GM19035 (cell line): ENCODE measurements at regions not wholly inside any gene's neighbourhood (a gene's known extent, or its start where the extent isn't known, plus 50 kb on each side); places are given as distances from the start of the nearest gene placed in this dataset.

Experiments used
- ATAC-seq: cut with Tn5 transposase; IDR thresholded peaks from one replicate; pipeline ENCODE4 v1.9.1; 2021; ENCODE audit not compliant: unreplicated experiment

DNA sequence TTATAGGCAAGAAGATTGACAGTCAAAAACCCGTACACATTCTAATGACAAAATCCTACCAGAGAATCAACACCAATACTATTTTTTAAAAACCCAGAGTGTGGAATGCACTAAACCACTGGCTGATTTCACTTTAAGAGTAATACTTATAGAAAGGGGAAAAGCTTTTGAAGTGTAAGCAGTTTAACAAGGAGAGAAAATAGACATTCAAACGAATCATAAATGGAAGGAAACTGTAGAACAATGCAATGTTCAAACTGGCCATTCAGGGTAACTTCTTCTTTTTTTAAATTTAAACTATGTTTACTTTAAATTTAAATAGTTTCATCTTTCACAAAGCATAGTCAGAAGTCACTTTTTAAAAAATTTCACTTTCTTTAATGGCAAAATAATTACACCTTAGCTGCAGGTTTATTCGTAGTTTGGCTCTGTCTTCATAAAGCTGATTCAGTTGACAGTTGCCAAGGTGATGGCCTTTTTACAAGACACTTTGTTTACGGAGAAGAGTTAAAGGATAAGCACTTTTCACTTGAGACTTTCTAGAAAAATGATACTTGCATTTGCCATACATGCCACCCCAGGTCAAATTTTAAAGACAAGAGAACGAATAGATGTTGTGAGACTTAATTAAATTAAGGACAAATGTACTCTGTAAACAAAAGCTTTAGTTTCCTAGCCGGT is 82.4 kb upstream of the KLF3 start:
- no peak for ATAC-seq

DNA sequence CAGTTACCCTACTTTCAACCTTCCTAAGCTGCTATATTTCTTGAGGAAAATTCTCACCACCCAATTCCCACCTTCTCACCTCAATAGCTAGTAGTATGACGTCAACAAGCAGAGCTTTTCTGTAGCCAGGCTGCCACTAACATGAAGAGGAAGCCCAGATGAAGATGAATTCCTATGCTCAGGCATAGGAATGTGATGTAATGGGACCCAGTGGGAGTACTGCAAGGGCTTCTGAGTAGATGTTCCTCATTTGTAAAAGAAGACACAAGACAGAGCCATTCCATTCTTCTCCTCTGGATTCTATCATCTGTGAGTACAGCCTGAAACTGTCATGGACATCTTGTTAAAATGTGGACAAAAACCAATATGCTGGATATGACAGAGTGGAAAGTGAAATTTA is 81.6 kb upstream of the KLF3 start:
- ATAC-seq = no peak

- ATAC-seq = no peak
These were observed 81.0 kb upstream of the KLF3 start for GRCh38 chr4:38582889-38583470.

- no peak for ATAC-seq
These were observed 78.1 kb upstream of the KLF3 start for GRCh38 chr4:38585871-38586270.

GRCh38 chr4:38587106-38587505 is 76.9 kb upstream of the KLF3 start:
- no peak for ATAC-seq

GRCh38 chr4:38590046-38590445 is 74.0 kb upstream of the KLF3 start:
- no peak for ATAC-seq

- no peak for ATAC-seq
These were observed 72.2 kb upstream of the KLF3 start for GRCh38 chr4:38591617-38592337.

DNA sequence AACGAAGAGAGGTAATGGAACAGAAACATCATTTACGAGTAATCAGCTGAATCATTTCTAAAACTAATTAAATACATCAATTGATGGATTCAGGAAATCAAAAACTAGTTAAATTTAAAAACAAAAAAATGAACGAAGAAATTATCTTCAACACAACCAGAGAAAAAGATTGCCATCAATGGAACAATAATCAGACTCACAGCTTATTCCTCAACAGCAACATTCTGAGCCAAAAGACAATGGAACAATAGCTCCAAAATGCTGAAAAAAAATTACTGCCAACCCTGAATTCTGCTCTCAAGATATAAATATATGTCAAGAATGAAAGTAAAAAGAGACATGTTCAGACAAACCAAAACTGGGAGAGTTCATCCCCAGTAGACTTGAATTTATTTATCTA is 65.5 kb upstream of the KLF3 start:
- no peak for ATAC-seq

- no peak for ATAC-seq
These were observed 63.4 kb upstream of the KLF3 start for GRCh38 chr4:38600575-38600974.

- no peak for ATAC-seq
These were observed 62.6 kb upstream of the KLF3 start for GRCh38 chr4:38601244-38601915.

GRCh38 chr4:38601916-38602291 is 62.1 kb upstream of the KLF3 start:
- no peak for ATAC-seq

DNA sequence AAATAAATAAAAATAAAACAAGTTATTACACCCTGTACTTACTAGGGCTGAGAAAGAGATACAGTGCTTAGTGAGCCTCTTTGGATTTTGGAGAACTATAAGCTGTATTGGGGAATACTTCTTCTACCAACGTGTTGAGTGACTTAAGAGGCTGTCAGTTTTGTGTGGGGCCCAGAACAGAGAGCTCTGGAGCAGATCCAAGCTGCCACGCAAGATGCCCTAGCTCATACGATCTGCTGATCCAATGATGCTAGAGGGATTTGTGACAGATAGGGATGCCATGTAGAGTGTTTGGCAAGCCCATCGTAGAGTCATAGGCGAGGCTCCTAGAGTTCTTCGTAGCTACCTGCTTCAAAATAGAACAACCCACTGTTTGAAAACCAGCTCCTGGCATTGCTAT is 60.3 kb upstream of the KLF3 start:
- no peak for ATAC-seq

DNA sequence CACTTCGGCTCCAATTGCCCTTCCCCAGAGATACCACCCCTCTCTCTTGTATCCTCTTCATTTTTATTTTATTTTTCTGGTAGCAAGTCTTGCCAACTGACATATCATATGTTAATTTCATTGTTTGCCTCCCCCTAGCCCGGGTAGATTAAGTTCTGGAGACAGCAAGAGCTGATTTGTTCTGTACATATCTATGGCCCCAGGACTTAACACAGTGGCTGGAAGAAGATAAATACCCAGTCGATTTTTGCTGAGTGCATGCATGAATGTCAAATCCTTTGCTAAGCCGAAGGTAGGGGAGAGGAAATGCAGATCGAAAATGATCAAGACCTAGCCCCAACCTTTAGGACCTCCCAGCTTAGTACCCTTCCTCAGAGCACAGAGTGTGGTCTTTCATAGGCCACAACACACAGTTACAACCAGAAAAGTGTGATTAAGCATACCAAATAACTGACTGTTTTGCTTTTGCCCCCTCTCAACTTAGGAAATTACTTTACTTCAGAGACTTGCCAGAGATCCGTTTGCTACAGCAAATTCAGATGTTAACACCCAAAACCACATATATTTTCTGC is 58.7 kb upstream of the KLF3 start:
- ATAC-seq = no peak

DNA sequence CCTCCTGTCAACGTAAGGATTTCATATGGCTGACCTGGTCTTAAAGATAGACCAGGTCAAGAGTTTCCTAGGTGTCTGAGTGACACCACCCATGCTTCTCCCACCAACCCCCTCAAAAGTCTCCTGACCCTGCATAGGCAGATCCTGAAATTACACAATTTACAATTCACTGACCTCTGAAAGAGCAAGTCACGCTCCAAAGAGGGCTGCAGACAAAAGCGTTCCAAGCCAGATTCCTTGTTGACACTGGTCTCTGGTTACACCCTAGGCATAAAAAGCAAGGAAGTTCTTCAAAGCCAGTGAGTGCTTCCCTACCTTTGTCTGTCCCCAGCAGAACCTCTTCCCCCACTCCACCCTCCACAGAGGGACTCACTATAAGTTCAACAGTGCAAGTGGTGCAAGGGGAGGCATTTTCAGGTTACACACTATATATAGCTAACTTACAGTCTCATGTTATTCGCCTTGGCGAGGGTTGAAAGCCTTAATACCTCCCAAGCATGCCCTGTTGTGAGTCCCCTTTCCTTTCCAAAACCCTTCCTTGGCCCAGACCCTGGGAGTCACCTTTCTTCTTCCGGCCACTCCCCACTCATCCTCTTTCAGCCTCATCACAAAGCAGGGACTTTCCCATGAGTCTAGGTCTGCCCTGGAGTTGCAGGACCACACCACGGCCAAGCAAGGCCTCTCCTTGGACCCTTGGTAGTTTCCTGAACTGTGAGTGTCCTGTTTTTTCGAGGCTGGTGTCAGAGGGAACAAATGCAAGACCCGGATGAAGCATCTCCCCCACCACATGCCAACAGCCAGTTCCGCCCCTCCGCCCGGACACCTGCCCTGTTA is 58.0 kb upstream of the KLF3 start:
- ATAC-seq = no peak

- ATAC-seq = no peak
These were observed 57.5 kb upstream of the KLF3 start for GRCh38 chr4:38606587-38606905.

- no peak for ATAC-seq
These were observed 54.4 kb upstream of the KLF3 start for GRCh38 chr4:38609614-38610013.

DNA sequence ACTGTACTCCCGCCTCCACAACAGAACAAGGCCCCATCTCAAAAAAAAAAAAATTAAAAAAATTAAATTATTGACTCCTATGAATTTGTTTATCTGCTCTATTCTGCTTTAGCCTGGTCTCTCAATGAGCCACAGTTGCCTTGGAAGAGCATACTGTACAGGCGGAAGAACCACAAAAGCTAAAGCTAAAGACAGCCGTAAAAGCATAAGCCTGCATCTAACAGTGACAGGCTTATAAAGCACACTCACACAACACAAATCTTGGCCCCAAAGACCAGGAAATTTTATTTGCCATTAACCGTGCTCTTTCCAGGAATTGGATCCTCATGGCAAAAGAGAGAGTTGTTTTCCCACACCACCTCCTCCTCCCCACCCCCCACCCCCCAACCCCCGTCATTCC is 53.5 kb upstream of the KLF3 start:
- ATAC-seq = no peak

DNA sequence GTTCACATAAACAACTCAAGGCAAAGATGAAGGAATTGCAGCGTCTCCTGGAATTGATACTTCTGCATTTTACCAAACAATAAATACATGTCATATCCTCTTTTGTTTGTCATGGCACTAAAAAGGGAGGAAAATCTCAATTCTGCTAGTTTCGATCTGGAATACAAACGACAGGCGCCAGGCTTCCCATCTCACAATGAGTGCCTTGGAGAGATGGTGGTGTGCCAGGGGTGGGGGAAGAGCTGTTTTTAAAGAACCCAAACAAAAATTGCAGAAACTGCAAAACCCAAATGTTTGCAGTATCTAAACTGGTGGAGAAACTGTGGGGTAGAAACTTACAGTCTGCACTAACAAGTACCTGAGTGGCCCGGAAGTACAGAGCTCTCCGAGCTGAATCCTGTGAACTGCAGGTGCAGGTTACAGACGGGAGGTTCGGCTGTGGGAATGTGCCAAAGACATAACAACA is 53.0 kb upstream of the KLF3 start:
- ATAC-seq = no peak

DNA sequence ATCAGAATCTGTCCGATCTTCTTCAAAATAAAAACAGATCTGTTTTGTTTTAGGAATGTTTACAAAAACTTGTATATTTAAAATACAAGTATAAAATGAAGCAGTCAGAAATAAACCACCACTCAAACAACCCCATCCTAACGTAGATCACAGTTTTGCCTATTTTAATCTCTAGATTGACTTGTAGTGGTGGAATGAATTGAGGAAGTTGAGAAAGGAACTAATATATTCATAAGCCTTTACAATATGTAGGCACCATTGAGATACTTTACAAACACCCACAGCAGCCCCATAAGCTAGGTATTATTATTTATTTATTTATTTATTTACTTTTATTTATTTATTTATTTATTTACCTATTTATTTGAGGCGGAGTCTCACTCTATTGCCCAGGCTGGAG is 52.3 kb upstream of the KLF3 start:
- ATAC-seq = no peak

DNA sequence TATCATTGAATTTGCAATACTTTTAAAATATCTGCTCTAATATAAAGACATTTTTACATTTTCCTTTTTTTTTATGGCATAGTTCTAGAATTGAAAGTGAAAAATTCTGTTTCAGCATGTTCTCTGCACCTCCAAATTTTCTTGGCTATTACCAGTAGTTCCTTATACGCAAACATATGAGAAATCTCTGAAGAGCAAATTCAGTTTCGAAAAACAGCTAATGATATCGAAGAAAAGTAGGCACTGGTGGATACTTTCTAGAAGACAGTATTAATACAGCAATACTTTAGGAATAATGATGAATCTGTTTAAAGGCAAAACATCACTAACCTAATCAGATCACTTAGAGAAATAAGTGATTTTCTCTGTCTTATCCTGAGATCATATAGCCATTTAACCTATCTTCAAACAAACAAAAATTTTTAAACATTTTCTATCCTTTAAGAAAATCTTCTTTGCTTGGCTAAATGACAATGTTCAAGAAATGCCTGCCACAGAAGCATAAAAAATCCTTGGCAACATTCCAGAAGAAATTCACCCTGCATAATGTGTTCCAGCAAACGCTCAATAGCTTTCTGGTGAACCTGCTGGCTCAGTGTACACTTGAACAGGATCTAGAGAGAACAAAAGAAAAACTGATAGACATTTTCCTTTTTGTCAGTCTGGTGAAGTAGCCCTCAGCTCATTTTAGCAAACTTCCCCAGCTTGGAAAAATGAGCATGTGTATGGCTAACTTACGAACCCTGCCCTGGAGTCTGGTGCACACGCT is 51.2 kb upstream of the KLF3 start:
- ATAC-seq = no peak
